HG03575 (cell line): ENCODE measurements at regions not wholly inside any gene's neighbourhood (a gene's known extent, or its start where the extent isn't known, plus 50 kb on each side); places are given as distances from the start of the nearest gene placed in this dataset.
"Not testable (repeated sequence)": the region's sequence is repeated elsewhere in the genome, so short reads cannot be mapped to it uniquely, and the experiment has no call there.

Experiments
- ATAC-seq: cut with Tn5 transposase; IDR thresholded peaks from one replicate; pipeline ENCODE4 v1.9.1; 2021; ENCODE audit not compliant: unreplicated experiment, insufficient number of reproducible peaks, low FRiP score; ENCODE audit errors: extremely low read depth

DNA sequence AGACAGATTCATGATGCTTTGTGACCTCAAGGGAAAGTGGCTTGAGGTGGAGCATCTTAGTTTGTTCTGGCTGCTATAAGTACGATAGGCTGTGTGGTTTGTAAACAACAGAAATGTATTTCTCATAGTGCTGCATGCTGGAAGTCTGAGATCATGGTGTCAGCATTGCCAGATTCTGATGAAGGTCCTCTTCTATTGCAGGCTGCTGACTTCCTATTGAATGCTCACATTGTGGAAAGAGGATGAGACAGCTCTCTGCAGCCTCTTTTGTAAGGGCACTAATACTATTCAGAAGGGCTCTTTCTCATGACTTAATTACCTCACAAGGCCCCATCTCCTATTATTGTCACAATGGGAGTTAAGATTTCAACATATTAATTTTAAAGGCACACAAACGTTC lies 1674.0 kb upstream of the PCDH7 start:
- ATAC-seq: no peak

DNA sequence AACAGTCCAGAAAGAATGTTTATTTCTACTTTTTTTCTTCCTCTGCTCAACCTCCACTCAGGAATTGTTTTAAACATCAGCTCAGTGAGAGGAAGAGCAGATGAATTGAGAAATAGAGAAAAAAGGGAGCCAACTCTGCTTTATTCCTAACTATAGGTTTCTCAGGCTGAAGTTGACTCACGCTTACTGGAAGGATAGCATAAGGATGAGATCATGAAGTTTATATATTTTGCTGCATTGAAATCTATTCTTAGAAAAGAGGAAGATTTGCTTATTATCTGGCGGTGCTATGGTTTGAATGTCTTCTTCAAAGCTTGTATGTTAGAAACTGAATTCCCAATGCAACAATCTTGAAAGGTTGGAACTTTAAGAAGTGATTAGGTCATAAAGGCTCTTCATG lies 1673.4 kb upstream of the PCDH7 start:
- no peak for ATAC-seq

DNA sequence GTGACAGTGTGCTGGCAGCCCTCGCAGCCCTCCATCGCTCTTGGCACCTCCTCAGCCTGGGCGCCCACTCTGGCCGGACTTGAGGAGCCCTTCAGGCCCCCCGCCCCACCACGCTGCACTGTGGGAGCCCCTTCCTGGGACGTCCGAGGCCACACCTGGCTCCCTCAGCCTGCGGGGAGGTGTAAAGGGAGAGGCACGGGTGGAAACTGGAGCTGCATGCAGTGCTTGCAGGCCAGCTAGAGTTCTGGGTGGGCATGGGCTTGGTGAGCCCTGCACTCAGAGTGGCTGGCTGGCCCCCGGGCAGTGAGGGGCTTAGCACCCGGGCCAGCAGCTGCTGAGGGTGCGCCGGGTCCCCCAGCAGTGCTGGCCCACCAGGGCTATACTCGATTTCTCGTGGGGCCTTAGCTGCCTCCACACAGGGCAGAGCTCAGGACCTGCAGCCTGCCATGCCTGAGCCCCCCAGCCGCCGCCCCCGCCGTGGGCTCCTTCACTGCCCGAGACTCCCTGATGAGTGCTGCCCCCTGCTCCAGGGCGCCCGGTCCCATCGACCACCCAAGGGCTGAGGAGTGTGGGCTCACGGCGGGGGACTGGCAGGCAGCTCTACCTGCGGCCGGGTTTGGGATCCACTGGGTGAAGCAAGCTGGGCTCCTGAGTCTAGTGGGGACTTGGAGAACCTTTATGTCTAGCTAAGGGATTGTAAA lies 1672.7 kb upstream of the PCDH7 start:
- ATAC-seq: no peak

DNA sequence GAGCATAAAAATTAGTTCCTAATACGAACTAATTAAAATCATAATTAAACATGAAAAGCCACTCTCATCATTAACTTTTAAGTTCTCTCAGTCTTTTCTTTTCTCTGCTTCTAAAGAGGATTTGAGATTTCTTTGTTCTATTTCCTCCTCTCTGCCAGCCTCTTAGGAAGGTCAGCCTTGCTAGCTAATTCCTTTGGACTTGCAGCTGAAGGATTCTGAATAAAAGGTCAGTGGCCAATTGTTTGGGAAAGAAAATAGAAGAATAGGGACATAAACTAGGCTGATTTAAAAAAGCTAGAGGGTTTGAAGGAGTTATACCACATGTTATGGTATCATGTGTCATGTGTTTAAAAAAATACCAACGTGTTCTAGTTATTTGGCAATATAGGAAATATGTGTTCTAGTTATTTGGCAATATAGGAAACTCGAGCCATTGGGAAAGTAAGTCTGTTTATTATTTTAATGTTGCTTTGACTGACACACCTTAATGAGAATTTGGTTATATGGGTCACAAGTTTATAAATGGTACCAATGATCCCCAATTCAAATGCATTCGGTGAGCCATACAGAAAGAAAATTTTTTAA lies 1668.7 kb upstream of the PCDH7 start:
- no peak for ATAC-seq

DNA sequence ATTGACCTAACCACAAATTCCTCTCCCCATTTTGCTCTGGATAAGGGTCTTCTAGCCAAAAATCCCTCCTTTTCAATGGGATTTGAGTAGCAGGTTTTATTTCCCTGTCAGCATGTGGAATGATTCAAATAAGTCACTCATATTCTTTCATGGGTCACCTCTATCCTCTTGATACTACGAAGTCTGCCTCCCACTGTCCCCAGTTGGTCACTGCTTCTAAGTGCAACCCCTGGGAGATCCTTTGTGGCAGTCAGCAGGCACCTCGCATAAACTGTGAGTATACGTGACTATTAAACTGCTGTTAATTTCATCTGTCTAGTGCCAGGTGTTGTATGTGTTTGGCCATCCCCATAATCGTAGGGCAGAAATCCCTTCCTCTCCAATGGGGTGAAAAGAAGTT lies 1667.9 kb upstream of the PCDH7 start:
- ATAC-seq: no peak

DNA sequence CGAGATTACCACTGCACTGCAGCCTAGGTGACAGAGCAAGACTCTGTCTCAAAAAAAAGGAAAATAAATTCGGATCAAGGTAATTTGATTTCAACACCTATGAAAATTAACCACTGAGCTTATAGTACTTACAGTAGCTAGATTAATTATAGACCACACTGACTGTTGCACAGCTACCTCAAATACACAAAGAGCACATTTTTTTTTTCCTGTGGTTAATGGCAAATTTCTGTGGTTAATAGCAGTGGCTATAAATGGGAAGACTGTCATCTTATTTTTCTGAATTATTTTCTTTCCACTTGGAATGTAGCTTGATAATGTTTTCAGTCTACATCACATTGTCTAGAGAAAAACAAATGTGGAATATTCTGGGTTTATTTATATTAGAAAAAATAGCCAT lies 1661.6 kb upstream of the PCDH7 start:
- ATAC-seq: no peak

DNA sequence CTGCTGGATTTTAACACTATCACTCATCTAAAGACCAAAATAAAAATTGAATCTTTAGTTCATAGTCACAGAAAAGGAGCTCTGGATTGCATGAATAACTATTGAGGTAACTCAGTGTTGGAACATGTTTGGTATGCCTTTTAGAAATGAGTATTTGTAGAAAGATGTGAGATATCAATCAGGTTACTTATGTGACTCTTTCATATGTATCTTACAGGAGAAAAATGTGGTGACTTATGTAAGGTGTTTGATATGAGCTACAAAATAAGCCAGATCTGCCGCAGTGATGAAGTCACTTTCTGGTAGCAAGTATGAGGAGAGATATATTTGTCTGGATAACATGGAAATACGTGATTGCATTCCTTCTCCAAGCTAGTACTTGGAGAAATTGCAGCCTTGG lies 1653.3 kb upstream of the PCDH7 start:
- ATAC-seq: no peak

DNA sequence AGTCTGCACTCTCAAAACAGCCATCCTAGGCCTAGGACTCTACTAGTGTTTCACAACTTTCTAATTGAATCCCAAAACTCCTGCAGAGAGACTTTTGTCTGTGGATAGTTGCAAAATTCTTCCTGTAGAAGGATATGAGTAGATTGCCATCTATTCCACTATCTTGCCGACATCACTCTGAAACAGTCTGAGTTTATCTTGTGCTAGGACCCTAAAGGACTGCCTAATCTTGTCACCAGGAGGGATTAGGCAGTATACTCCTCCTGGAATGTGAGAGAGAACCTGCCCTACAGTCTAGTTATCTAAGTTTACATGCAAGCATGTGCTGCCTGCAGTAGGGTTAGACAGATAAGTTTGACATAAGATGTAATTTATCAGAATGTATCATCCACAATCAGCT lies 1646.6 kb upstream of the PCDH7 start:
- ATAC-seq: no peak

DNA sequence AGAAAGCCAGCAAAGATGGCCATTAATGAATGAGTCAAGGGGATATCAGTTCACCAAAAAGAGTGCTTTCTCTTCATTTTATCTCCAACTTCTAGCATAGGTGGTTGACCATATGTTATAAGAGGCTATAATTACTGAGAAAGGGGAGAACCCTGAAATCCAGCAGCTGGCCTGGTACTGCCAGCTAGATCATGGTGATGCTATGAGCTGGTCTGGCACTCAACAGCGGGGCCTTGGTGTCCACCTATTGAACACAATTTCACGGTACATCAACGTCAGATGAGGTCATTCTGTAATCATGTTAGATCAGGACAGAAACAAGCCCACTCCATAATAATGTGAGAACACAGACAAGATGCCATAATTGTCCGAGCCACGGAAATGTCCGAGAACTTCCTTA lies 1644.8 kb upstream of the PCDH7 start:
- no peak for ATAC-seq

DNA sequence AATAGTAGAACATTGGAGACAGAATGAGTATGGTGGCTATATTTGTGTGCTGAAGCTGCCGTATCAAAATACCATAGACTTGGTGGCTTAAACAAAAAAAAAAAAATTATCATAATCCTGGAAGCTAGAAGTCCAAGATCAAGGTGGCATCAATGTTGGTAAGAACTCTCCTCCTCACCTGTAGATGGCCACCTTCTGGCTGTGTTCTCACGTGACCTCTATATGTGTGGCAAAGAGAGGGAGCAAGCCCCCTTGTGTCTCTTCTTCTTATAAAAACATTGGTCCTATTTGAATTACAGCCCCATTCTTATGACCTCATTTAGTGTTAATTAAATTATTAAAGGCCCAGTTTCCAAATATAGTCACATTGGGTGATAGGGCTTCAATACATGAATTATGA lies 1640.9 kb upstream of the PCDH7 start:
- no peak for ATAC-seq

DNA sequence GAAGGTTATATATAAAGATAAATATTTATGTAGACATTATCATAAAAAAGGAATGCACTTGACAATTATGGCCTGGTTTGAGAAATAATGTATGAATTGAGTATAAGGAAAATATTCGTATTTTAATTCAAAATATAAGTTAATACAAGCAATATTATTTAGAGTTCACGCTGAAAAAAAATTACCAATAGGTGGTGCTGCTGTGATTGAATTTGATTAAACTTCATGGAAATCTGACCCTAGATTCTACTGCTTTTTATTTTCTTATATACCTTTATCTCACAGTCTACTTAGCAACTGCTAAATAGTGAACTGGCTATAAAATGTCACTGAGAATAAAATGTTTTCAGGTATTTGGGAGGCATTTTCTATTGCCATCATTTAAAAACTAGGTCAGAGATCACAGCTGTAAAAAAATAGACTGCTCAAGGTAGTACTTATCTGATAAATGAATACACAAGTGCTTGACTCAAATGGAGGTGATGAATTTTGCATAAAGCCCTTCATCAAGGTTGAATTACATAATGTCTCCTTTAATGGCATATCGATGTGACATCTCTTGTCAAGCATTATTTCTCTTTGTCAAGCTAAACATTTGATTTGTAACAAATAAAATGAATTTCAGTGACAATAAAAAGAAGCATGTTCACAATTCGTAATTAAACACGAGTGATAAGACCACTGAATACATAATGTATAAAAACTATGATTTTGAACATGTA lies 1638.8 kb upstream of the PCDH7 start:
- no peak for ATAC-seq

DNA sequence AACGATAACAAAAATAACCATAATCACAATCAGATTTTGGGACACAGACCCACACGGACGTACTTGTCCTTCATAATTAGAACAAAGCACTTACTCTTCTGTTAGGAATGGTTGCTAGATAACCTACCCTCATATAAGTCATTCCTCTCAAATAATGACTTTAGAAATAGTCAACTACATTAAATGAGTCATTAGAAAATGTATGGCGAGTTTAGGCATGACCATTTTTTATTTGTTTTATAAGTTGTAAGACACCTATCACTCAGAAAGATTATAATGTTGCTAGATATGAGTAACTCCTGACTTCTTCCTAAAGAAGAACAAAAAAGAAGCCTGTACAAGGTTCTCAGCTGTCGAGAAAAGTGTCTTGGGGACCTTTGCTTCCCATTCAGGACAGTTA lies 1637.5 kb upstream of the PCDH7 start:
- ATAC-seq: no peak

DNA sequence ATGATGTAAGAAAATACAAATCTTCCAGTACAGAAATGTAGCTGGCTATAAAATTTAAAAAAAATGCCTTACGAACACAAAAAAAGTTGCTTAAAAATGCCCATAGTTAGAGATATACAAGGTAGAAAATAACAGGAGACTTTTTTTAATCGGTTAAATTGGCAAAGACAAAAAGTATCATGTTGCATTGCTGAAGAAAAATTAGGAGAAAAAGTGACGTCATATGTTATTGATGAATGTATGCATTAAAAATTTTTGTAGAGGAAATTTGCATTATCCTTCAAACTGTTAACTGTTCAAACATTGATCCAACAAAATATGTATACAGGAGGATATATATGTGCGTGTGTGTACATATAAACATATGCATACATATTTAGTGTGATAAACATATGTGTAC lies 1634.4 kb upstream of the PCDH7 start:
- no peak for ATAC-seq

DNA sequence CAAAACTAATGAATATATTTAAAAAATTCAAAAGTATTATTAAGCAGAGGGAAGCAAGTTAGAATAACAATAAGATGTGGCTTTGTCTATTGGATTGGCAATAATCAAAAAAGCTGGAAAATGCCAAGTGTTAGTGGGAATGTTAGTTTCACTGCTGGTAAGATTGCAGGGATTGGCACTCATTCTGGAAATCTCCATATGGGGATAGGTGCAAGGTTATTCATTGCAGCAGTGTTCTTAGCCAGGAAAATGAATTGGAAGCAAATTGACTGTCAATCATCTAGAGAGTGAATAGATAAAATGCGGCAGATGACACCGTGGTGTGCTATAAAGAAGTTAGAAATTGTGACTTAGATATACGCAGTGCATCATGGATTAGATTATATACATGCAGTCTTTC lies 1615.5 kb upstream of the PCDH7 start:
- no peak for ATAC-seq

DNA sequence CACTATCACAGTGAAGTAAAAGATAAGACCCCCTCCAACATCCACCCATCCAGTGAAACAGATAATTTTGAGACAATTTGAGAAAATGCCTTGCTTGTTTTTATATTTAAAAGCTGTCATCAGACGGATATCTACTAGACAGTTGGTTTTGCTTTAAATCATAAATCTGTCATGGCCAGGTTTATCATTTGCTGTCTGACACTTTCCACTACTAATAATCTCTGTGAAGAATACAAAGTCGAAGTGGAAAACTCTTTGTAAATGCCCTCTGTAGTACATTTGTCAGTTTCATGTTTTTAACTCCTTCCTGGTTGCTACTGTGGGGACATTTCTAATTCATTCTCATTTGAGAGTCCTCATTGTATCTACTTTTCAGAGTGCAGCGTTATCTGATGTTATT lies 1606.2 kb upstream of the PCDH7 start:
- no peak for ATAC-seq

DNA sequence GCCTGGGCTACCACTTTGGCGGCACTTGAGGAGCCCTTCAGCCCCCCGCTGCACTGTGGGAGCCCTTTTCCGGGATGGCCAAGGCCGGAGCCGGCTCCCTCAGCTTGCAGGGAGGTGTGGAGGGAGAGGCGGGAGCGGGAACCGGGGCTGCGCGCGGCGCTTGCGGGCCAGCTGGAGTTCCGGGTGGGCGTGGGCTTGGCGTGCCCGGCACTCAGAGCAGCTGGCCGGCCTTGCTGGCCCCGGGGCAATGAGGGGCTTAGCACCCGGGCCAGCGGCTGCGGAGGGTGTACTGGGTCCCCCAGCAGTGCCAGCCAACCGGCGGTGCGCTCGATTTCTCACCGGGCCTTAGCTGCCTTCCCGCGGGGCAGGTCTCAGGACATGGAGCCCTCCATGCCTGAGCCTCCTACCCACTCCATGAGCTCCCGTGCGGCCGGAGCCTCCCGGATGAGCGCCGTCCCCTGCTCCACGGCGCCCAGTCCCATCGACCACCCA lies 1602.9 kb upstream of the PCDH7 start:
- not testable (repeated sequence) for ATAC-seq

DNA sequence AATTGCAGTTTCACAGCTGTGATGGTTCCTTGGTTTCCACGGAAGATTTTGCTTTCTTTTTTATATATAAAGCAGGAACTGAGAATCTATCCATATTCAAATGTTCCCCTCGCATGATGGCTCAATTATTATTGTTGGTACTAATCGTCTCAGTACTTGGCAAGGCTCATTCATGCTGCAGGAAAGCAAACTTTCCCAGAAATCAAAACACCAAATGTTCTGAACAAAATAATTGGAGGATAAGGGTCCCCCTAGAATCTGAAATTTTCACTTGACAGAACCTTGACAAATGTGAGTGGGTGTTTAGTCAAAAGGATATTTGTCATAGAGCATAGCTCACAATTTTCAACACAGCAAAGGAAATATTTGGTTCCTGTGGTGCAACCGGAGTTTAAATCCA lies 1598.6 kb upstream of the PCDH7 start:
- ATAC-seq: no peak

DNA sequence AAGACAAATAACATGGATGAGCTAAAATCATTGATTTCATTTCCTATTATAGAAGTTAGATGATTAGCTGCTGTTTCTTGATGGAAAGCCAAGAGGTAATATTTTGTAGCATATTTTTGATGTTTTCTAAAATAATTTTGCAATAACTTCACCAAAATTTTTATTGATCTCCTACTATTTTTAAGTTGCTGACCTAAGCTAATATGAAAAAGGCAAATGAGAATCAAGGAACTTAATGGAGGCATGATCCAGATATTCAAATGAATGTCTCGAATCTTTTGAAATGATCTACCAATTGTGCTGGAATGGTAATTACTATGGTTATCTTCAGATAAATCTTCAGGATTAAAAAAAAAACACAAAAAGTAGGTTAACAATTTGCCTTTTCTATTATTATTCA lies 1591.4 kb upstream of the PCDH7 start:
- ATAC-seq: no peak

DNA sequence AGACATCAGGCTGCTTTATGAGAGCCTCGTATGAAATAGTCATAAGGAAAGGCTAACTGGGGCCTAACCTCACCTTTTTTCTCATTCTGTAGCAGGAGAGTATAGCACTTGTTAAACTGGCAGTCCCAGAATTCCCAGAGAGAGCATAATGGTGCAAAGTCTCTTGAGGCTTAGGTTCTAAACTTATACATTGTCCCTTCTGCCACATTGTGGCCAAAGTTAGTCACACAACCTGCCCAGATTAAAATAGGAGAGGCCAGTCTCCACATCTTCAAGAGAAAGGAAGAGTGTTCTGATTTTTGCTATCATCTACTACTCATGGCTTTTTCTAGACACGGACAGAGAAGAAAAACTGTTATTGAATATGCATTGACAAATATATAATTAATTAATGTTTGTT lies 1588.9 kb upstream of the PCDH7 start:
- ATAC-seq: no peak

DNA sequence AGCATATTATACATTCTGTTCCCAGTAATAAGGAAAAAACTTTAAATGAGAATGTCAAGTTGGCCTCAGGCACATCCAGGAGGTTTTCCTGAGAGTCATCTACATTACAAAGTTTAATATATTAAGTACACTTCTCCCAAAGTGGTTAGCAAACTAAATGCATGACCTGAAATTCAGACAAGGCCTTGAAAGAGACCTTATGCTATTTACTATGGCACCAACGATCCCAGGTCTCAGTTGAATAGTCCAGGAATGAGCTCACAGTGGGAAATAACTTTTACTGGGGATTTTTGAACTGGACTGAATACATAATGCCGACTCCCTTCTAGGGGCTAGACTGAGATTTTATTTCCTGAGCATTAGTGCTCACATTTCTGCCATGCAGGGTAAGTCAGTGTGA lies 1577.5 kb upstream of the PCDH7 start:
- no peak for ATAC-seq
